SW 1271 (cell line): ENCODE measurements at regions not wholly inside any gene's neighbourhood (a gene's known extent, or its start where the extent isn't known, plus 50 kb on each side); places are given as distances from the start of the nearest gene placed in this dataset.
"Not testable (repeated sequence)": the region's sequence is repeated elsewhere in the genome, so short reads cannot be mapped to it uniquely, and the experiment has no call there.

Experiments
- DNase-seq, 2 experiments: peaks; one replicate each; lab custom pipeline; 2025; lab: John Stamatoyannopoulos, UW

DNA sequence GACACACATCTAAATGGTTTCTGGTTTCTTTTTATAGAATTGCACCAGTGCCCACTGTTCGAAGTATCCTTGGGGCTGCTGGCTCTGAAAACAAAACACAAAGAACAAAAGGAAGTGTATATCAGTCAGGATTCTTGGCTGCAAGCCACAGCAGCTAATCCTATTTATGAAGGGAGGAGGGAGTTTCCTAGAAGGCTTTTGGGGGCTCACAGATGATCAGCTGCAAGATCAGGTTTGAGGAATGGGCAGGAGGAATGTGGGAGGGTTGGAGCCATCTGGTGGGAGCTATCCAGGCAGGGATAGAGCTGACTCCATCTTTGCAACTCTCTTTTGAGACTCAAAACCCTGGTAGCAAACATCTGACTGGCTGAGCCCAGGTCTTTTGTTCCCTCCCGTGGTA, 118.3 kb upstream of the EEF2KMT start:
- no peak for DNase-seq

DNA sequence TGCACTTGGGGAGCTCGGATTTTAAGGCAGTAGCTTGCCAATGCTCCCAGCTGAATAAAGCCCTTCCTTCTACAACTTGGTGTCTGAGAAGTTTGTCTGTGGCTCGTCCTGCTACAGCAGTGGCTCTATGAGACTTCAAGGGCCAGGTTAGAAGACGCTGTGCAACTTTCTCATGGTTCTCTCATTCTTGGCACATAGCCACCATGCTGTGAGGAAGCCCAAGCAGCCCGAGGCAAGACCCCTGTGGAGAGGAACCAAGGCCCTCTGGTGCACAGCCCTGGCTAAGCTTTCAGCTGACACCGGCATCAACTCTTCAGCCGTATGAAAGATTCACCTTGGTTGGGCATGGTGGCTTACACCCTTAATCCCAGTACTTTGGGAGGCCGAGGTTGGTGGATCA, 116.9 kb upstream of the EEF2KMT start:
- no peak for DNase-seq

DNA sequence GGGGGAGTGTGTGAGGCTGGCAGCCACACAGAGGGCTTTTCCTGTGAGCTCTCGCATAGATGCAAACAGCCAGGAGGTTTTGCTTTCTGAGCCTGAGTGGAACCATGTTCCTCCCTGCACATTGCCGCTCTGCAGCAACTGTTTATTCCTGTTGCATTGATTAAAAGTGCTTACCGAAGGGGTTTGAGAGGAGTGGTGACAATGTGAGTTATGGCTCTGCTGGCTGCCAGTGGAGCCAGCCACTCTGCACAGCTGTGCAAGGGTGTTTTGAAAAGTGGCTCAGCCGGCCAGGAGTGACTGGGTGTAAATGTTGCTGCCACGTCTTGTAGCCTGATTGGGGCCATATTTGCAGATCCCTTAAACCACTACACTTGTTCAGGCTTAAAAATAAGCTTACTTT, 114.9 kb upstream of the EEF2KMT start:
- DNase-seq = not testable (repeated sequence)

DNA sequence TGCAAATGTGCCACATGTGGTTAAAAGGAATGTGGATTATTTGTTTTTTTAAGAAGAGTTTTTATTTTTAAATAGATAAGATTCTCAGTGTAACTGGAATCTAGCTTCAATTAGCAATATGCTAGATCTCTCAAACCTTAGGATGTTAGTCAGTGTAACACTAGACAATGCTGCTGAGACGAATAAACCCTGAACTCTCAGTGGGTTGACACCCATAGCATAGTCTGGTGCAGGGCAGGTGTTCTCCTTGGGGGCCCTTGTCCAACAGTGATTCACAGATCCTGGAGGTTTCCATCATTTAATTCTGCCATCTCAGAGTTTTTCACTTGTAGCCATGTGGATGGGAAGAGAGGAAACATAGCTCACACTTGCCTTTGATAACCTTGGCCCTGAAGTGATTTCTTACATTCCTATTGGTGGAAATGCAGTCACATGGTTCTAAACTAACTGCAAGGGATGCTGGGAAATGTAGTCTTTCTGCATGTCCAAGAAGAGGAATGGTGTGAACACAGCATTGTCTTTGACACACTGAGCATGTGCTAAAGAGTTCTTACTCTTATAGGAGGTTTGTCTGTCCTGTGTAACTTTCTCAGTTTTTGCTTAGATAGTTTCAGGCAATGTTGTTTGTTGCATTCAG, 110.4 kb upstream of the EEF2KMT start:
- peak in 1 of 2 experiments; percentile 25 for DNase-seq

DNA sequence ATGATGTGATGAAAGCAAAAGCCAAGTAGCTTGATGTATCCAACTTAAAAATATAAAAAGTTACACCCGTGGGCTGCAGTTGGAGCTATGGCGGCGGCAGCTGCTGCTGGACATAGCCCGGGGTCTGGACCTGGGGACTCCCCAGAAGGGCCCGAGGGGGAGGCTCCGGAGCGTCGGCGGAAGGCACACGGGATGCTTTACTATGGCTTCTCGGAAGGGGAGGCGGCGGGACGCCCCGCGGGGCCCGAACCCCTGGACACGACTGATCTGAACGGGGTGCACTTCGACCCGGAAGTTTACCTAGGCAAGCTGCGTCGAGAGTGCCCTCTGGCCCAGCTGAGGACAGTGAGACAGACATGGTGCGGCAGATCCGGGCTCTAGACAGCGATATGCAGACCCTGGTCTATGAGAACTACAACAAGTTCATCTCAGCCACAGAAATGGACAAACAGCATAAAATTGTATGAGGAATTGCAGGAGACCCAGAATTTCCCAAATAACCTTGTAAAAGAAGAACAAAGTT, 109.5 kb upstream of the EEF2KMT start:
- DNase-seq = no peak

DNA sequence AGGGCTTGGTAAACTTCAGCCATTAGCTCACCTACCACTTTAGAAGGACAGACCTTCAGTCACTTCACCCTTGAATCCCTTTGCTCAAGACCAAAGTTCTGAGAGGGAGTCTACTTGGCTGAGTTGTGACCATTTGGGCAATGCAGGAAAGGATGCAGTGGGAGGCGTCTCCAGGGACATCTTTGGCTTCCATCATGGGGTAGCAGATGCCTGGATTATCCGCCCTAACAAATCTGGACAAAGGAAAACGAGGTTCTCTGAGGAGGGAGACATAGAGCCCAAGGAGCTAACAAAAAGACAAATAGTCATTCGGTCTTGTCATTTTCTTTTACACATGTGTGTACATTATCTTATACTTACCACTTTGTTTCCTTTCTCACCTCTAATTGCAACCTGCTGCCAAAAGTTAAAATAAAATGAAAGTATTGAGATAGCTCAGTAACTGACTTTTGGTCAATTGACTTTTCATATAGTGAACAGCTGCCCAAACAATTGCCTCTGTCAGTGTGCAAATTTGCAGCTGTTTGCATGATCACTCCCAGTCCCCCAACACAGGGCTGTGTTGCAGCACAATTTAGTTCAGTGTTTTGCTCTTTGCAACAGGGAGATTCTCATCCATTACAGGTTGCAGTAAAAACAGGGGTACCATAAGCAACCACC, 108.9 kb upstream of the EEF2KMT start:
- DNase-seq = no peak

DNA sequence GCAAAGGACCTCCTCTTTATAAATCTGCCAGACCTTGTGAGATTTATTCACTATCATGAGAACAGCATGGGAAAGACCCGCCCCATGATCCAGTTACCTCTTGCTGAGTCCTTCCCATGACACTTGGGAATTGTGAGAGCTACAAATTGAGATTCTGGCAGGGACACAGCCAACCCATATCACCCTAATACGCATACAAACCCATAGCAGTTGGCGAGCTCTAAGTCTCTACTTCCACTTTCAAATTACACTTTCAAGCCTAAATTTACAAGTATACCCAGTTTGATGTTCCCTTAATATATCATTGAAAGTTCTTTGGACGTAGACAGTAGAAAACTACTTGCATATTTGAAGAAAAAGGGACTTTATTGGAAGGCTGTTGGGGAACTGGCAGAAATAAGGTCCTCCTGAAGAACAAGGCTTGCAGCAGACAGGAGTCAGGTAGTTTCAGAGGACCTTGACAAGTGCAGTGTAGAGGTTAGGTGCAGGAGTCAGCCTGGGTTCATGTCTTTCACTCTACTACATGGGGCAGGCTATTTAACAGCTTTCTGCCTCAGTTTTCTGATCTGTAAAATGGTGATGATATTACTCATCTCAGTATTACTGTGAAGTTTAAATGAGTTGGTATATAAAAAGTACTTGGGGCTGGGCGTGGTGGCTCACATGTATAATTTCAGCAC, 107.9 kb upstream of the EEF2KMT start:
- no peak for DNase-seq

DNA sequence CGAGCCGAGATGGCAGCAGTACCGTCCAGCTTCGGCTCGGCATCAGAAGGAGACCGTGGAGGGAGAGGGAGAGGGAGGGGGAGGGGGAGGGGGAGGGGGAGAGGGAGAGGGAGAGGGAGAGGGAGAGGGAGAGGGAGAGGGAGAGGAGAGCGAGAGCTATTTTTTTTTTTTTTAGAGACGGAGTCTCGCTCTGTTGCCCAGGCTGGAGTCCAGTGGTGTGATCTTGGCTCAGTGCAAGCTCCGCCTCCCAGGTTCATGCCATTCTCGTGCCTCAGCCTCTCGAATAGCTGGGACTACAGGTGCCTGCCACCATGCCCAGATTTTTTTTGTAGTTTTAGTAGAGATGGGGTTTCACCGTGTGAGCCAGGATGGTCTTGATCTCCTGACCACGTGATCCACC, 106.1 kb upstream of the EEF2KMT start:
- DNase-seq = not testable (repeated sequence)

DNA sequence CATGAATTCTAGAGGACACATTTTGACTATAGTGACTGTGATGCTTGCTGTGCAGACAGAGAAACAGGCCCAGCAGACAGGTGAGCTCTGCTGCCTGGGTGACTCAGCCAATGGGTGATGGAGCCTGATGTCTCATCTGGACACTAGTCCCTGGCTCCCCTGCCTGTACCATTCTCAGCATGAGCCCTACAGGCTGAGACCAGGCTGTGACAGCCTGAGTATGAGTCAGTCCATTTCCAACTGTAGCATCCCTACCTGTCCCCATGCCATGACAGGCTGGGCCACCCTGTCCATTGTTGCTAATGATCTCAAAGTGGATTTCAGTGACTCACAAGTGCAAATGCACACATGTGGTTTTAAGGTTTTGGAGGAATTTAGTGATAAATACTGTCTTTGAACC, 102.5 kb upstream of the EEF2KMT start:
- no peak for DNase-seq

DNA sequence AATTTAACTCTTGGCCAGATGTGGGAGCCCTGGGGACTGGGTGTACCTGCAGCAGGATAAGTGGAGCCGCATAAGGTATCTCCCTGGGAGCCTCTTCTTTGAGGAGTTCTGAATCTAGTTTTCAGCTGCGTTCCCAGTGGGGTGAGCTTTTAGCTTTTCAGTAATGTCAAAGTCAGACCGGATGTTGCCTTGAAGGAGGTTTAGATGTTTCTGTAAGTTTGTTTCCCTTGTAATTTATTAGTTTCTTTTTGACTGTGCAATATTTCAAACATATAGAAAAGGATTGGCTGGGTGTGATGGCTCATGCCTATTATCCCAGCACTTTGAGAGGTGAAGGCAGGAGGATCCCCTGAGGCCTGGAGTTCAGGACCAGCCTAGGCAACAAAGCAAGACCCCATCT, 98.6 kb upstream of the EEF2KMT start:
- DNase-seq = no peak

DNA sequence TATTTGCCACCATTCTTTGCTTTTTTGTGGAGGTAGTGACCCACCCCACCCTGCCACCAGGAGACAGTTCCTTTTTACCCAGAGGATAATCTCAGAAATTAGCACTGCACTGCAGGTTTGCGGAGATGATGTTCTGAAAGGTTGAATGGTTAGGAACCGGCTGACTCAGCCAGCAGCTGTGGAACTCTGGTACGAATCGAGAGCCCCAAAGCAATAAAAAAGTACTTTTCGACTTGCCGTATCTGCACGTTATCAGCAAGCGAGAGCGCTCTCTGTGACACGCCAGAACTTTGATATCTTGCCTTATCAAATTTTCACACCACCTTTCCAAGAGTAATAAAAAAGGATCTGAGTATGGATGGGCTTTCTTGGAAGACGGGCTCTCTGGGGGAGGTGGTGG, 96.3 kb upstream of the EEF2KMT start:
- DNase-seq = no peak

DNA sequence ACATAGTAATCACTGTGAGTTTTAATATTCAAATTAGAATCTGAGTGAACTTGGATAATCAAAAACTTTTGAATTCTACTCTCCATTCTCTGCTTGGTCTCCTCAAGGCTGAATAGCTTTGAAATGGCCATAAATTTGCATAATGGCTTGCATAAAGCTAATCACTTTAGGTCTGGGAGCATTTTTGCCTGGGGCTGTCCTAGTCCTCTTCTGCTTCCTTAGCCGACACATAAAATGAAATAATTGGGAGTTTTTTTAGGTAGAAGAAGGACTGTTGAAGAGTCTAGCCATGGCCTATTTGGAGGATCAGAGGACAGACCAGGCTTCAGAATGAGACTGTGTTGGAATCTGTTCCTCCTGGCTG, 91.4 kb upstream of the EEF2KMT start:
- no peak for DNase-seq

DNA sequence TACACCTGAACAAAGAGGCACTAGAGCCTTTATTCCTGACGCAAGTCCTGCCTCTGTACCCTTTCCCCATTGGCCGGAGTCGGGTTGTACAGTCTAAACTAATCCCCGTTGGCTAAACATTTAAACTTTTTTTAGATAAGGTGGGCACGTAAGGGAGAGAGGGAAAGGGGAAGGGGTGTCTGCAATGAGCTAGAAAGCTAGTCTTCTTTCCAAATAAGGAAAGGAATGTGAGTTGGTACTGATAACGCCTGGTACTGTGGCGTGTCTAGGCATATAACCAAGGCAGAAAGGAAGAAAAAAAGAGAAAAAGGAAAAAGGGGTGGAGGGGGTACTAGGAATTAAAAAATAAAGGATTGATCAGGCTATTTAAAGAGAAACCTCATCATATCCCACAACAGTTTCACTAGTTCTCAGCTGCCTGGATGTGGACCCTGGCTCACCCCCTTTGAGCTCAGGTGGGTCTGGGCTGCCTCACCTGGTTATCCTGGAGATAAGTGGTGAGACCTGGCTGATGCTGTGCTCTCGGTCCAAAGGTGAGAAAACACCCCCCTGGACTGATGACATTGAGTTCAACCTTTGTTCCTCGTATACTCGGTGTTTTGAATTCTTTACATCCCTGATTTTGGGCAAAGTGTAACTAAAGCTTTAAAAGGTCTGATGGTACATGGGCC, 90.9 kb upstream of the EEF2KMT start:
- no peak for DNase-seq

DNA sequence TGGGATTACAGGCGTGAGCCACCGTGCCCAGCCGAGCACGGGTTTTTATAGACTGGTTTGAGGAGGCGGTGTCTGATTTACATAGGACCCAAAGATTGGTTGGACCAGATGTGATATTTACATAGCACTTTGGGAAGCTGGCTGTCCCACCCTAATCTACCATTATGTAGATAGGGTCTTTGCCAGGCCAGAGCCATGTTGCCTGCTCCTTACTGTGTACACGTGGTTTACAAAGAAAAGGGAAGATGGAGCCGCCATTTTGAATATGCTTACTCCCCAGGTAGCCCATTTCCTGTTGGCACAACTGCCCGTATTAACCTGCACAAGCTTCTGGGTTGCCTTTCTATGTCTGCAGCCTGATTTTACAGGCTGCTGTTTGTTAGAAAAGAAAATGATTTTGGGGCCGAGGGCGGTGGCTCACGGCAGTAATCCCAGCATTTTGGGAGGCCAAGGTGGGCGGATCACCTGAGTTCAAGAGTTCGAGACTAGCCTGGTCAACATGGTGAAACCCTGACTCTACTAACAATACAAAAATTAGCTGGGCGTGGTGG, 89.9 kb upstream of the EEF2KMT start:
- no peak for DNase-seq

DNA sequence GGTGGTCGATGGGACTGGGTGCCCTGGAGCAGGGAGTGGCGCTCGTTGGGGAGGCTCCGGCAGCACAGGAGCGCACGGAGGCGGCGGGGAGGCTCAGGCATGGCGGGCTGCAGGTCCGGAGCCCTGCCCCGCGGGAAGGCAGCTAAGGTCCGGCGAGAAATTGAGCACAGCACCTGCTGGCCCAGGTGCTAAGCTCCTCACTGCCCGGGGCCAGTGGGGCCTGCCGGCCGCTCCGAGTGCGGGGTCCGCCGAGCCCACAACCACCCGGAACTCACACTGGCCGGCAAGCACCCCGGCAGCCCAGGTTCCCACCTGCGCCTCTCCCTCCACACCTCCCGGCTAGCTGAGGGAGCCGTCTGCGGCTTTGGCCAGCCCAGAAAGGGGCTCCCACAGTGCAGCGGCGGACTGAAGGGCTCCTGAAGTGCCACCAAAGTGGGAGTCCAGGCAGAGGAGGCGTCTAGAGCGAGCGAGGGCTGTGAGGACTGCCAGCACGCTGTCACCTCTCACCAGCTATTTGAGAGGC, 88.8 kb upstream of the EEF2KMT start:
- no peak for DNase-seq

DNA sequence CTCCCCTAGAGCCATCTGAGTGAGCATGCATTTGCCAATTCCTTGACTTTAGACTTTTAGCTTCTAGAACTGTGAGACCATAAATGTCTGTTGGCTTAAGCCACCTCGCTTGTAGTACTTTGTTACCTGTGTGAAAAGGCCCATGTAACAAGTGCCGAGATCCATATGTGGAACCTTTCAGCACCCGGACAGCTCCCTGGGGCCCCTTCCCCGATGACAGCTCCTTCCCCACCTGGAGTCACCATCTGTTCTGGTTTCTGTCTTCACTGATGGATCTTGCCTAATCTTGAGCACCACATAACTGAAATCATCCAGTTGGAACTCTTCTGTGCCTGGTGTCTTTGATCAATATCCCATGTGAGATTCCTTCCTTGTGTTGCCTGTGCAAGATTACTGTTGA, 78.9 kb upstream of the EEF2KMT start:
- no peak for DNase-seq

DNA sequence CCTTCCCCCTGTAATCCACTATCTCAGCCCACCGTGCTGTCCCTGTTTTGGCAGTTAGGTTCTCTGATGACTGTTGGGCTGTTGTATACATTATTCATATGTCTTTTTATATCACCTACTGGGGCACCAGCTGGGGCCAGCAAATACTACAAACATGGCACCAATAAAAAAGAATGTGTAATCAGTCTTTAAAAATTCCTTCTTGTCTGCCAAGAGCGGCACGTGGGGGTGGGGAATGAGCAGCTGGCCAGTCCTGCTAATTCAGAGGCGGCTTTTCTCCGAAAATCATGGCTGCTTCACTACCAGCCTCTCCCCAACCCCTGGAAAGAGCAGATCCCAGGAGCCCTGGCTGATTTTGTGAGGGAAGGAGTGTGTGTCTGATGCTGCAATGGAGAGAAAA, 77.7 kb upstream of the EEF2KMT start:
- DNase-seq = no peak

DNA sequence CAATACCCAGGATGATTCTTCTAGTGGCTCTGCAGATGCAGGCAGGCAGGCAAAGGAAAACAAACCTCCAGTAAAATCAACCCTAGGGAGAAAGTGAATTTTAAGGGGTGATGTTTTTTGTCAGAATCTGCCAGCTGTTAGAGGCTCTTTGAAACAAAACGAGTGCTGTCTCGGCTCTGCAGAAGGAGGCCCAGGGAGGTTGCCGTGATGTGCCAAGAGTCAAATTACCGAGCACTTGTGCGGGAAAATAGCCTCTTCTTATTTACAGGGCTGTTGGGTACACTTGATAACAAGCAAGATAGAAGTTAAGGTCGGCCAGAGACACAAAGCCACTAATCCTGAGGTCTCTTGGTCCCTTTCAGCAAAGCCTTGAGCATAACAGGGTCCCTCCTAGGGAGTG, 68.9 kb upstream of the EEF2KMT start:
- DNase-seq = no peak

DNA sequence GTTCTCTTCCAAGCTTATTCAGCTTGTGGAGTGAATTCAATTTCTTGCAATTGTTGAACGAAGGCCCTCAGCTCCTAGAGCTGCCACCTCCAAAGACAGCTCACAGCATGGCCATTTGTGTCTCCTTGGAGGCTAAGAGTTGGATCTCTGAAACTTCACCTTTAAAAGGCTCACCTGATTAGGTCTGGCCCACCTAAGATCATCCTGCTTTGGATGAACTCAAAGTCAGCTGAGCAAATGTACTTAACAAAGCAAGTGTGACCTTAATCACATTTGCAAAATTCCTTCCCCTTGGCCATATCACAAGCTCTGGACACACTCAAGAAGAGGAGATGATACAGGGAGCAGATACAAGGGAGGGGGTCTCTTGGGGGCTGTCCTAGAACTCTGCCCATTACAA, 67.8 kb upstream of the EEF2KMT start:
- DNase-seq = not testable (repeated sequence)

DNA sequence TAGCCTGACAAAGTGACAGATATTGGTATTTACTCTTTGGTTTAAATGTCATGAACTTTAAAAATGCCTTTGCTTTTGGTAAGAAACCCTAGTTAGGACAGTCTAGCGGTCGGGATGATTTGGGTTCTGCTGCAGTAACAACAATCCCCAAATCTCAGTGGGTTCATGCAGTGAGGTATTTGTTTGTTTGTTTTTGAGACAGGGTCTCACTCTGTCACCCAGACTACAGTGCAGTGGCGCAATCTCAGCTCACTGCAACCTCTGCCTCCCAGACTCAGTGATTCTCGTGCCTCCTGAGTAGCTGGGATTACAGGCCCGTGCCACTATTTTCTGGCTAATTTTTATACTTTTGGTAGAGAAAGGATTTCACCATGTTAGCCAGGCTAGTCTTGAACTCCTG, 65.2 kb upstream of the EEF2KMT start:
- DNase-seq = not testable (repeated sequence)

DNA sequence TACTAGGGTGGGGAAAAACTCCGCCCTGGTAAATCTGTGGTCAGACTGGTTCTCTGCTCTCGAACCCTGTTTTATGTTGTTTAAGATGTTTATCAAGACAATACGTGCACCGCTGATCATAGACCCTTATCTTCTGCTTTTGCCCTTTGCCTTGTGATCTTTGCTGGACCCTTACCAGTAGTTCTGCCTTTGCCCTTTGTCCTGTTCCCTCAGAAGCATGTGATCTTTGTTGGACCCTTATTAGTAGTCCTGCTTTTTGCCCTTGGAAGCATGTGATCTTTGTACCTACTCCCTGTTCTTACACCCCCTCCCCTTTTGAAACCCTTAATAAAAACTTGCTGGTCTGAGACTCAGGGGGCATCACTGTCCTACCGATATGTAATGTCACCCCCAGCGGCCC, 64.3 kb upstream of the EEF2KMT start:
- not testable (repeated sequence) for DNase-seq

DNA sequence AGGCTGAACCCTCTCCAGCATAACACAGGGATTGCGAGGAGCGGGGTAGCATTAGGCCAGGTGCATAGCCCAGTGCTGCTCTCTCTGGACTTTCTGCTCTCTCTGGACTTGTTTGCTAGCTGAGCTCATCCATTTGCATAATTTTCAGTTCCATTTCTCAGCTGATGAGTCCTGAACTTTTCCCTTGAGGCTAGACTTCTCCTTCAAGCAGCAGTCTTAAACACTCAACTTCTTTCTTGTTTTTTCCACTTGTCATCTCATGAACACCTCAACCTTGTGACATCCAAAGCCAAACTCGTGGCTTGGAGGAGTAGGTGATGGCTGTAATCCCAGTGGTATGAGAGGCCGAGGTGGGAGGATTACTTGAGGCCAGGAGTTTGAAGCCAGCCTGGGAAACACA, 62.4 kb upstream of the EEF2KMT start:
- not testable (repeated sequence) for DNase-seq
